DND-41 (cell line): ENCODE measurements at regions not wholly inside any gene's neighbourhood (a gene's known extent, or its start where the extent isn't known, plus 50 kb on each side); places are given as distances from the start of the nearest gene placed in this dataset.

Experiments used
- CTCF ChIP-seq: IDR thresholded peaks from 2 replicates; pipeline ENCODE4 v1.5.1; 2012; ENCODE audit warnings: borderline replicate concordance, low read length, moderate library complexity, mild to moderate bottlenecking; ENCODE audit not compliant: poor library complexity, severe bottlenecking; ENCODE audit errors: extremely low read depth
- EZH2 ChIP-seq: IDR thresholded peaks from 3 replicates; pipeline ENCODE4 v1.6.1; 2012; ENCODE audit warnings: borderline replicate concordance, low read depth, mild to moderate bottlenecking, moderate library complexity, low read length, inconsistent platforms; ENCODE audit not compliant: severe bottlenecking

GRCh38 chr6:113591896-113592827, 265.0 kb upstream of the MARCKS start:
- TF ChIP-seq CTCF (no peak), EZH2 (no peak)
